ENCODE measurements at regions not wholly inside any gene's neighbourhood (a gene's known extent, or its start where the extent isn't known, plus 50 kb on each side); places are given as distances from the start of the nearest gene placed in this dataset.
"Not testable (repeated sequence)": the region's sequence is repeated elsewhere in the genome, so short reads cannot be mapped to it uniquely, and the experiment has no call there.

GRCh38 chr12:86950444-86950843 lies 694.3 kb upstream of the MGAT4C start:
- Histone ChIP-seq H3K9ac (ENCODE audit: low read depth, low read length) (no peak overlapping the region), H3K4me1 (ENCODE audit: control insufficient read depth, insufficient read depth, low read length) (no peaks in the 10 kb centered on the region), H3K4me3 (ENCODE audit: low read length) (no peak overlapping the region), H3K9me3 (replicated peaks; ENCODE audit: low read length) (no peaks in the 10 kb centered on the region), H3K4me2 (ENCODE audit: low read length) (no peak overlapping the region), H3K27me3 (ENCODE audit: control insufficient read depth, insufficient read depth, low read length) (no peaks in the 10 kb centered on the region), H3K36me3 (ENCODE audit: insufficient read depth, low read length) (no peaks in the 10 kb centered on the region)

GRCh38 chr12:86950043-86950442 lies 693.9 kb upstream of the MGAT4C start:
- Histone ChIP-seq H3K4me3 (ENCODE audit: low read length) (no peak overlapping the region), H3K9ac (ENCODE audit: low read depth, low read length) (no peak overlapping the region), H3K36me3 (ENCODE audit: insufficient read depth, low read length) (no peaks in the 10 kb centered on the region), H3K4me2 (ENCODE audit: low read length) (no peak overlapping the region), H3K9me3 (replicated peaks; ENCODE audit: low read length) (no peaks in the 10 kb centered on the region), H3K27me3 (ENCODE audit: control insufficient read depth, insufficient read depth, low read length) (no peaks in the 10 kb centered on the region), H3K4me1 (ENCODE audit: control insufficient read depth, insufficient read depth, low read length) (no peaks in the 10 kb centered on the region)

- H3K9me3 ChIP-seq (replicated peaks; ENCODE audit: low read length) = no peaks in the 10 kb centered on the region
- no peak overlapping the region for H3K4me3 ChIP-seq (ENCODE audit: low read length)
- no peaks in the 10 kb centered on the region for H3K27me3 ChIP-seq (ENCODE audit: control insufficient read depth, insufficient read depth, low read length)
- H3K4me1 ChIP-seq (ENCODE audit: control insufficient read depth, insufficient read depth, low read length) = no peaks in the 10 kb centered on the region
- H3K36me3 ChIP-seq (ENCODE audit: insufficient read depth, low read length) = no peaks in the 10 kb centered on the region
- no peak overlapping the region for H3K9ac ChIP-seq (ENCODE audit: low read depth, low read length)
- H3K4me2 ChIP-seq (ENCODE audit: low read length) = no peak overlapping the region
Observed at GRCh38 chr12:86948851-86949250, 692.7 kb upstream of the MGAT4C start.

- no peak overlapping the region for H3K4me2 ChIP-seq (ENCODE audit: low read length)
- H3K4me1 ChIP-seq (ENCODE audit: control insufficient read depth, insufficient read depth, low read length) = no peaks in the 10 kb centered on the region
- no peaks in the 10 kb centered on the region for H3K27me3 ChIP-seq (ENCODE audit: control insufficient read depth, insufficient read depth, low read length)
- H3K4me3 ChIP-seq (ENCODE audit: low read length) = no peak overlapping the region
- no peak overlapping the region for H3K9ac ChIP-seq (ENCODE audit: low read depth, low read length)
- no peaks in the 10 kb centered on the region for H3K9me3 ChIP-seq (replicated peaks; ENCODE audit: low read length)
- no peaks in the 10 kb centered on the region for H3K36me3 ChIP-seq (ENCODE audit: insufficient read depth, low read length)
Observed at GRCh38 chr12:86945685-86946196, 689.5 kb upstream of the MGAT4C start.

GRCh38 chr12:86944197-86944819 lies 688.1 kb upstream of the MGAT4C start:
- not testable (repeated sequence) for H3K4me2 ChIP-seq (ENCODE audit: low read length); H3K4me3 ChIP-seq (ENCODE audit: low read length); H3K9ac ChIP-seq (ENCODE audit: low read depth, low read length)

GRCh38 chr12:86931714-86932113 lies 675.5 kb upstream of the MGAT4C start:
- H3K9ac ChIP-seq (ENCODE audit: low read depth, low read length) = no peak overlapping the region
- H3K4me1 ChIP-seq (ENCODE audit: control insufficient read depth, insufficient read depth, low read length) = no peaks in the 10 kb centered on the region
- H3K4me3 ChIP-seq (ENCODE audit: low read length) = no peak overlapping the region
- no peak overlapping the region for H3K4me2 ChIP-seq (ENCODE audit: low read length)
- no peaks in the 10 kb centered on the region for H3K27me3 ChIP-seq (ENCODE audit: control insufficient read depth, insufficient read depth, low read length)
- H3K36me3 ChIP-seq (ENCODE audit: insufficient read depth, low read length) = no peaks in the 10 kb centered on the region
- no peaks in the 10 kb centered on the region for H3K9me3 ChIP-seq (replicated peaks; ENCODE audit: low read length)

More at GRCh38 chr12:86944197-86944819, 688.1 kb upstream of the MGAT4C start:
- not testable (repeated sequence) for H3K4me1 ChIP-seq (ENCODE audit: control insufficient read depth, insufficient read depth, low read length); H3K36me3 ChIP-seq (ENCODE audit: insufficient read depth, low read length); H3K9me3 ChIP-seq (replicated peaks; ENCODE audit: low read length); H3K27me3 ChIP-seq (ENCODE audit: control insufficient read depth, insufficient read depth, low read length)

- H3K4me1 ChIP-seq (ENCODE audit: control insufficient read depth, insufficient read depth, low read length) = no peaks in the 10 kb centered on the region
- H3K4me3 ChIP-seq (ENCODE audit: low read length) = no peak overlapping the region
- no peak overlapping the region for H3K4me2 ChIP-seq (ENCODE audit: low read length)
- H3K9me3 ChIP-seq (replicated peaks; ENCODE audit: low read length) = no peaks in the 10 kb centered on the region
- H3K9ac ChIP-seq (ENCODE audit: low read depth, low read length) = no peak overlapping the region
- no peaks in the 10 kb centered on the region for H3K27me3 ChIP-seq (ENCODE audit: control insufficient read depth, insufficient read depth, low read length)
- H3K36me3 ChIP-seq (ENCODE audit: insufficient read depth, low read length) = no peaks in the 10 kb centered on the region
Observed at GRCh38 chr12:86929962-86930361, 673.8 kb upstream of the MGAT4C start.

GRCh38 chr12:86917121-86917520 lies 660.9 kb upstream of the MGAT4C start:
- Histone ChIP-seq H3K9ac (ENCODE audit: low read depth, low read length) (no peak overlapping the region), H3K9me3 (replicated peaks; ENCODE audit: low read length) (no peaks in the 10 kb centered on the region)

GRCh38 chr12:86914721-86915120 lies 658.5 kb upstream of the MGAT4C start:
- Histone ChIP-seq H3K4me2 (ENCODE audit: low read length) (no peak overlapping the region), H3K27me3 (ENCODE audit: control insufficient read depth, insufficient read depth, low read length) (no peaks in the 10 kb centered on the region), H3K9ac (ENCODE audit: low read depth, low read length) (no peak overlapping the region), H3K36me3 (ENCODE audit: insufficient read depth, low read length) (no peaks in the 10 kb centered on the region), H3K4me3 (ENCODE audit: low read length) (no peak overlapping the region), H3K4me1 (ENCODE audit: control insufficient read depth, insufficient read depth, low read length) (no peaks in the 10 kb centered on the region), H3K9me3 (replicated peaks; ENCODE audit: low read length) (no peaks in the 10 kb centered on the region)

More at GRCh38 chr12:86917121-86917520, 660.9 kb upstream of the MGAT4C start:
- no peaks in the 10 kb centered on the region for H3K27me3 ChIP-seq (ENCODE audit: control insufficient read depth, insufficient read depth, low read length)
- no peaks in the 10 kb centered on the region for H3K36me3 ChIP-seq (ENCODE audit: insufficient read depth, low read length)
- H3K4me1 ChIP-seq (ENCODE audit: control insufficient read depth, insufficient read depth, low read length) = no peaks in the 10 kb centered on the region
- H3K4me2 ChIP-seq (ENCODE audit: low read length) = no peak overlapping the region
- no peak overlapping the region for H3K4me3 ChIP-seq (ENCODE audit: low read length)

GRCh38 chr12:86911973-86912372 lies 655.8 kb upstream of the MGAT4C start:
- H3K9me3 ChIP-seq (replicated peaks; ENCODE audit: low read length) = no peaks in the 10 kb centered on the region
- no peak overlapping the region for H3K4me3 ChIP-seq (ENCODE audit: low read length)
- no peaks in the 10 kb centered on the region for H3K27me3 ChIP-seq (ENCODE audit: control insufficient read depth, insufficient read depth, low read length)
- H3K36me3 ChIP-seq (ENCODE audit: insufficient read depth, low read length) = no peaks in the 10 kb centered on the region
- no peaks in the 10 kb centered on the region for H3K4me1 ChIP-seq (ENCODE audit: control insufficient read depth, insufficient read depth, low read length)
- H3K9ac ChIP-seq (ENCODE audit: low read depth, low read length) = no peak overlapping the region
- H3K4me2 ChIP-seq (ENCODE audit: low read length) = no peak overlapping the region

- Histone ChIP-seq H3K4me1 (ENCODE audit: control insufficient read depth, insufficient read depth, low read length) (no peaks in the 10 kb centered on the region), H3K9me3 (replicated peaks; ENCODE audit: low read length) (no peaks in the 10 kb centered on the region), H3K36me3 (ENCODE audit: insufficient read depth, low read length) (no peaks in the 10 kb centered on the region), H3K4me2 (ENCODE audit: low read length) (no peak overlapping the region), H3K9ac (ENCODE audit: low read depth, low read length) (no peak overlapping the region), H3K27me3 (ENCODE audit: control insufficient read depth, insufficient read depth, low read length) (no peaks in the 10 kb centered on the region), H3K4me3 (ENCODE audit: low read length) (no peak overlapping the region)
Observed at GRCh38 chr12:86903159-86903558, 647.0 kb upstream of the MGAT4C start.

GRCh38 chr12:86860776-86861175 lies 604.6 kb upstream of the MGAT4C start:
- H3K36me3 ChIP-seq (ENCODE audit: insufficient read depth, low read length) = no peaks in the 10 kb centered on the region
- no peaks in the 10 kb centered on the region for H3K9me3 ChIP-seq (replicated peaks; ENCODE audit: low read length)
- no peak overlapping the region for H3K4me3 ChIP-seq (ENCODE audit: low read length)

More at GRCh38 chr12:86860776-86861175, 604.6 kb upstream of the MGAT4C start:
- Histone ChIP-seq H3K27me3 (ENCODE audit: control insufficient read depth, insufficient read depth, low read length) (no peaks in the 10 kb centered on the region), H3K4me2 (ENCODE audit: low read length) (no peak overlapping the region), H3K9ac (ENCODE audit: low read depth, low read length) (no peak overlapping the region), H3K4me1 (ENCODE audit: control insufficient read depth, insufficient read depth, low read length) (no peaks in the 10 kb centered on the region)
